Prostate gland (tissue), 2 donors: ENCODE measurements at regions not wholly inside any gene's neighbourhood (a gene's known extent, or its start where the extent isn't known, plus 50 kb on each side); places are given as distances from the start of the nearest gene placed in this dataset.

Experiments used
- POLR2A ChIP-seq: fragments of 450-650 bp; IDR thresholded peaks from one replicate; pipeline ENCODE4 v1.6.1; 2016; ENCODE audit warnings: antibody characterized with exemption, mild to moderate bottlenecking
- POLR2AphosphoS5 ChIP-seq: sonication (generic); formaldehyde crosslinking; IDR thresholded peaks from one replicate; pipeline ENCODE4 v1.6.1; 2017; ENCODE audit warnings: antibody characterized with exemption
- TF ChIP-seq, protein P1 (sequence below), 4 experiments: fragments of 200-600 bp in 2 of 4; fragments of 450-650 bp in 2 of 4; sonication (generic) in 2 of 4; IDR thresholded peaks; 1 replicate in 3 of 4; 2 replicates in 1 of 4; pipeline ENCODE4 v1.5.1; 2016 to 2019; ENCODE audit warnings: antibody characterized with exemption in 4 of 4, mild to moderate bottlenecking in 2 of 4, moderate library complexity in 2 of 4

DNA sequence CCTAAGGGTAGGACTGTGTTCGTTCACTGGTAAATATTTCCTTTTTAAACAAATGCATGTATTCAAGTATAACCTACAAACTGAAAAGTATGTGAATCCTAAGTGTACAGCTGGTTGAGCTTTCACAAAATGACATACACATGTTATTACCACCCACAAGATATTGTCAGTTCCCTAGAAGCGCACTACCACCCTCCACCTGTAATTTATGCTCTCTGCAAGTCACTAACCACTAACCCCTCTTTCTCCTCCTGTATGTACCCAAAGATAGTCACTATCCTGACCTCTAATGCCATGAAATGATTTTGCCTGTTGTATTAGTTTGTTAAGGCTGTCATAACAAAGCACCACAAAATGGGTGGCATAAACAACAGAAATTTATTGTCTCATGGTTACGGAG is 82.8 kb upstream of the CHODL start:
- TF ChIP-seq POLR2AphosphoS5: no peak
- TF ChIP-seq, protein P1, sequence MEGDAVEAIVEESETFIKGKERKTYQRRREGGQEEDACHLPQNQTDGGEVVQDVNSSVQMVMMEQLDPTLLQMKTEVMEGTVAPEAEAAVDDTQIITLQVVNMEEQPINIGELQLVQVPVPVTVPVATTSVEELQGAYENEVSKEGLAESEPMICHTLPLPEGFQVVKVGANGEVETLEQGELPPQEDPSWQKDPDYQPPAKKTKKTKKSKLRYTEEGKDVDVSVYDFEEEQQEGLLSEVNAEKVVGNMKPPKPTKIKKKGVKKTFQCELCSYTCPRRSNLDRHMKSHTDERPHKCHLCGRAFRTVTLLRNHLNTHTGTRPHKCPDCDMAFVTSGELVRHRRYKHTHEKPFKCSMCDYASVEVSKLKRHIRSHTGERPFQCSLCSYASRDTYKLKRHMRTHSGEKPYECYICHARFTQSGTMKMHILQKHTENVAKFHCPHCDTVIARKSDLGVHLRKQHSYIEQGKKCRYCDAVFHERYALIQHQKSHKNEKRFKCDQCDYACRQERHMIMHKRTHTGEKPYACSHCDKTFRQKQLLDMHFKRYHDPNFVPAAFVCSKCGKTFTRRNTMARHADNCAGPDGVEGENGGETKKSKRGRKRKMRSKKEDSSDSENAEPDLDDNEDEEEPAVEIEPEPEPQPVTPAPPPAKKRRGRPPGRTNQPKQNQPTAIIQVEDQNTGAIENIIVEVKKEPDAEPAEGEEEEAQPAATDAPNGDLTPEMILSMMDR (IDR thresholded peaks at IDR 0.05): no peak
- TF ChIP-seq POLR2A: no peak
